ENCODE measurements at regions not wholly inside any gene's neighbourhood (a gene's known extent, or its start where the extent isn't known, plus 50 kb on each side); places are given as distances from the start of the nearest gene placed in this dataset.
"Not testable (repeated sequence)": the region's sequence is repeated elsewhere in the genome, so short reads cannot be mapped to it uniquely, and the experiment has no call there.

DNA sequence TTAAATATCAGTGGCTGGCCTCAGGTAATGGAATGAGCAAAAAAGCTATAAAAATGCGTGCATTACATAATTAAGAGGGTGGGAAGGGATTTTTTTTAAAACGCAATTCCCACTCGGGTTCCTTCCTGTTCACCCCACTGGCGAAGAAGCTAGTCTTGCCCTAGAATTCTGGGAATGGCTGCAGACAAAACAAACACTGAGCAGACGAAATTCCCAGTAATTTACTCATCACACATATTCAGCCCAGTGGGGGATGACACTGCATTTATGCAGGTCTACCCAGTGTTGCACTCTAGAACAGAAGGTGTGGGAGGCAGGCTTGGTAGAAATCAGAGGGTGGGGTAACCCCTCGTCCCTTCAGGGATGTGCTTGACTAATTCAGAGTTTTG lies 2695.0 kb upstream of the DEFB115 start:
- DNase-seq (ENCODE audit: low spot score in 2 of 2) (no peak), FAIRE-seq (no peak)

DNA sequence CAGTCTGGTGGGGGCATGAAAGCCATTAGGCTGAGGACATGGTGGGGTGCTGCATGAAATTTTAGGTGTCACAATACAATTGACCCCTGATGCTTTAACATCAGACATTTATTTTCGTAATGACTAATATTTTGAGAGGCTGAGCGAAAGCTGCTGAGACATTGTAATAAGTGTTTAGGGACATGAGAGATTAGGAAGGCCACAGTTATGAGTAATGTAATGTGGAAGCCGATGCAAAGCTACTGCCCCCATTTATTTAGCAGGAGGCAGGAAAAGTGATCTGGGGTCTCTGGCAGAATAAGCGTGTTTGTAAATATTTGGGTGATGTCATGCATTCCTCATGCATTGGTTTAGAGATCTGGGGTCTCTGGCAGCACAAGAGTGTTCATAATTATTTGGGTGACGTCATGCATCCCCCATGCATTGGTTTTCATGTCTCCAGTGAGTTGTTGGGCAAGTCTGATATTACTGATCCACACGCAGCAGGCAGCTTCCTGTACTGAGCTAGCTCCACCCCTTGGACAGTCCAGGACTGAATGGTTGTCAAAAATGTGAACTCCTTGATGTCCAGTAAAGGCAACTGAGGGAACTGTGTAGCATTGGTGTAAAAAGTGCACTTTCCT lies 2694.5 kb upstream of the DEFB115 start:
- DNase-seq (ENCODE audit: low spot score in 2 of 2); FAIRE-seq: not testable (repeated sequence)

GRCh38 chr20:28564024-28564423 lies 2693.4 kb upstream of the DEFB115 start:
- not testable (repeated sequence) for DNase-seq (ENCODE audit: low spot score in 2 of 2); FAIRE-seq

DNA sequence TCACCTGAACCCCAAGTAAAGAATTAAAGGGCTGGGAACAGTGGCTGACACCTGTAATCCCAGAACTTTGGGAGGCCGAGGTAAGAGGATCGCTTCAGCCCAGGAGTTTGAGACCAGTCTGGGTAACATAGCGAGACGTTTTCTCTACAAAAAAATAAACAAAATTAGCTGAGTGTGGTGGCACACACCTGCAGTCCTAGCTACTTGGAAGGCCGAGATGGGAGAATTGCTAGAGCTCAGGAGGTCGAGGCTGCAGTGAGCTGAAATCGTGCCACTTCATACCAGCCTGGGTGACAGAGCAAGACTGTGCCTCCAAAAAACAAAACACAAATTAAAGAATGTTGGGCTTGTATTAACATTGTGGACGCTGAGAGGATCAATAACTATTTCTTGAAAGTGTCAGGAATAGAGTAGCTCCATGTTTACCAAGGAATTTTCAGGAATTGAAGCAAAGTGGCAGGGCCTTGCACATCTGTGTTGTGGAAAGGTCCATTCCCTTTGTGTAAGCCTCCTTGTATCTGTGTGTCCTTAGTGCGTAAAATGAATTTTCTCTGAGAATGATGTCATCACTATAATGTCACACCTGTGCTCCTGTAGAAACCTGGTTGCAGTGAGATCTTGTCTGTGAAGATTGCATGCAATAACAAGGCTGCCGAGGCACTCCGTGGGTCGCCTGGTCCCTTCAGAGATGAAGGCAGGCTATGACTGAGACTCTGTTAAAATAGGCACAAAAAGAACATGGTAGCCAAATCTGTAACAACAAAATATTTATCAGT lies 2692.6 kb upstream of the DEFB115 start:
- FAIRE-seq; DNase-seq (ENCODE audit: low spot score in 2 of 2): not testable (repeated sequence)

DNA sequence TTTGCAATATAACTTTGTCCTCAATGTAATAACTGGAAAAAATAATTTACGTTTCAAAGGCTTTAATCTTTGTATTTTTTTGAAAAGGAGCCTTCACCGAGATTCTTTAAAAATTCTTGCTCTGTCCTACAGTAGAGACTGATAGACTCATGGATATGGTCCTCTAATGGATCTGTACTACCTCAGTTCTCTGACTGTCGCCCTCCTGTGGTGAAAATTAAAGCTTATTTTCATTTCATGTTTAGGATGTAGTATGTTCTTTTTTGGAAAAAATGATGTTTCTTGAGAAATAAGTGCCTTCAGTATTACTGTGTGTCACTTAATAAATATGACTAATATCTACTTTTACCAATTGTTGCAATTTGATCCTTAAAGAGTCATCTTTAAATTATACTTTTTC lies 2681.5 kb upstream of the DEFB115 start:
- DNase-seq (ENCODE audit: low spot score in 2 of 2); FAIRE-seq: not testable (repeated sequence)

GRCh38 chr20:28591680-28592079 lies 2665.8 kb upstream of the DEFB115 start:
- not testable (repeated sequence) for DNase-seq (ENCODE audit: low spot score in 2 of 2); FAIRE-seq

- not testable (repeated sequence) for FAIRE-seq
These were observed 2664.1 kb upstream of the DEFB115 start for GRCh38 chr20:28593383-28593782.

GRCh38 chr20:28594476-28594875 lies 2663.0 kb upstream of the DEFB115 start:
- DNase-seq (ENCODE audit: low spot score in 2 of 2); FAIRE-seq: not testable (repeated sequence)

More at GRCh38 chr20:28593383-28593782, 2664.1 kb upstream of the DEFB115 start:
- DNase-seq (ENCODE audit: low spot score in 2 of 2), result not testable (repeated sequence)

GRCh38 chr20:28602006-28602402 lies 2655.5 kb upstream of the DEFB115 start:
- FAIRE-seq, result not testable (repeated sequence)

GRCh38 chr20:28602403-28603217 lies 2654.9 kb upstream of the DEFB115 start:
- peak; percentile 43 to 61 for DNase-seq (ENCODE audit: low spot score in 2 of 2)
- FAIRE-seq, result not testable (repeated sequence)

More at GRCh38 chr20:28602006-28602402, 2655.5 kb upstream of the DEFB115 start:
- not testable (repeated sequence) for DNase-seq (ENCODE audit: low spot score in 2 of 2)

GRCh38 chr20:28603218-28603577 lies 2654.3 kb upstream of the DEFB115 start:
- not testable (repeated sequence) for FAIRE-seq; DNase-seq (ENCODE audit: low spot score in 2 of 2)

DNA sequence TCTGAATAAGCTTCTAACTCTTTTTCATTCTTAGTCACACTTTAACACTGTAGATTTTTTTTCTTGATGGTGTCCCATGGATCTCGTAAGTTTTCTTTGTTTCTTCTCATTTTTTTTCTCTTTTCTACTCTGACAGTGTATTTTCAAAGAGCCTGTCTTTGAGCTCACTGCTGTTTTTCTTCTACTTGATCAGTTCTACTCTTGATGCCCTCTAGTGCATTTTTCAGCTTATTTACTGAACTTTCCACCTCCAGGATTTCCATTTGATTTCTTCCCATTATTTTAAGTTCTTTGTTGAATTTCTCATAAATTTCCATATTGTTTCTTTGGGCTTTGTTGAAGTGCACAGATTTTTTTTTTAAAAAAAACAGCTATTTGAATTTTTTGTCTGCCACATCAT lies 2641.1 kb upstream of the DEFB115 start:
- DNase-seq (ENCODE audit: low spot score in 2 of 2) (no peak), FAIRE-seq (no peak)

- not testable (repeated sequence) for FAIRE-seq; DNase-seq (ENCODE audit: low spot score in 2 of 2)
These were observed 2637.4 kb upstream of the DEFB115 start for GRCh38 chr20:28619956-28620651.

GRCh38 chr20:28625112-28625511 lies 2632.4 kb upstream of the DEFB115 start:
- not testable (repeated sequence) for DNase-seq (ENCODE audit: low spot score in 2 of 2); FAIRE-seq

DNA sequence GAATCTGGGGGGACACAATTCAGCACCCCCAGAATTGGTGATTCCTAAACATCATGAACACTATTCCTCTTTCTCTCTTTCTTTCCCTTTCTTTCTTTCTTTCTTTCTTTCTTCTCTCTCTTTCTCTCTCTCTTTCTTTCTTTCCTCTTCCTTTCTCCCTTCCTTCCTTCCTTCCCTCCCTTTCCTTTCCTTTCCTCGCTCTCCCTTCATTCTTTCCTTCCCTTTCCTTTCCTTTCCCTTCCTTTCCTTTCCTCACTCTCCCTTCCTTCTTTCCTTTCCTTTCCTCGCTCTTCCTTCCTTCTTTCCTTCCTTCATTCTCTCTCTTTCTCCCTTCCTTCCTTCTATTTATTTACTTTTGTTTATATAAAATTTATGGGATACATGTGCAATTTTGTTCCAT lies 2616.6 kb upstream of the DEFB115 start:
- not testable (repeated sequence) for FAIRE-seq; DNase-seq (ENCODE audit: low spot score in 2 of 2)
